ENCODE measurements at regions not wholly inside any gene's neighbourhood (a gene's known extent, or its start where the extent isn't known, plus 50 kb on each side); places are given as distances from the start of the nearest gene placed in this dataset.

GRCh38 chr5:52177193-52177592, 610.5 kb upstream of the ITGA1 start:
- no peak for DNase-seq

- no peak for DNase-seq
Measured at GRCh38 chr5:52181403-52181802, 606.3 kb upstream of the ITGA1 start.

- DNase-seq: no peak
Measured at GRCh38 chr5:52190737-52191136, 597.0 kb upstream of the ITGA1 start.

GRCh38 chr5:52199833-52200232, 587.9 kb upstream of the ITGA1 start:
- no peak for DNase-seq

GRCh38 chr5:52202256-52202655, 585.5 kb upstream of the ITGA1 start:
- no peak for DNase-seq

- no peak for DNase-seq
Measured at GRCh38 chr5:52204310-52204709, 583.4 kb upstream of the ITGA1 start.

Data from NCI-H187 treated with DMSO at 0.1 percent for 48 hours (cell line).